RPMI7951 (cell line): ENCODE measurements at regions not wholly inside any gene's neighbourhood (a gene's known extent, or its start where the extent isn't known, plus 50 kb on each side); places are given as distances from the start of the nearest gene placed in this dataset.

Experiments
- DNase-seq: peaks from one replicate; pipeline ENCODE4 v3.0.0-alpha.2; 2012; ENCODE audit warnings: low read depth

DNA sequence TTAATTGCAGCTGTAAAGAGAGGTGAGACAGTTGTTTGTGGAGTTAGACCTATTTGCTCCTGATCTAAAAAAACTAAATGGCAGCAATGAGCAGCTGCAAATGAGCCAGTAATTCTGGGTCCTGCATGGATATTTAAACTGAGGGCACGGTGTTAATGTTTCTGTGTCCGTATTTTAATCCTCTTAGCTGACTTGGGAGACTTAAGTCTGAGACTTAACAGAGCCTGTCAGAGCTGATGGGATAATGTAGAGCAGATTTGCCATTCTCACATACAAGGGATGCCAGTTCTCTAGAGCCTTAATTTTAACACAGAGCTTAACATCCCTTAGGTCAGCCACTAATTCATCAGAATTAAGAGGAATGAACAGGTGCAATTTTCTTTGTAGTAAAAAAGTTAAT lies 178.6 kb upstream of the PDE3A start:
- no peak for DNase-seq

DNA sequence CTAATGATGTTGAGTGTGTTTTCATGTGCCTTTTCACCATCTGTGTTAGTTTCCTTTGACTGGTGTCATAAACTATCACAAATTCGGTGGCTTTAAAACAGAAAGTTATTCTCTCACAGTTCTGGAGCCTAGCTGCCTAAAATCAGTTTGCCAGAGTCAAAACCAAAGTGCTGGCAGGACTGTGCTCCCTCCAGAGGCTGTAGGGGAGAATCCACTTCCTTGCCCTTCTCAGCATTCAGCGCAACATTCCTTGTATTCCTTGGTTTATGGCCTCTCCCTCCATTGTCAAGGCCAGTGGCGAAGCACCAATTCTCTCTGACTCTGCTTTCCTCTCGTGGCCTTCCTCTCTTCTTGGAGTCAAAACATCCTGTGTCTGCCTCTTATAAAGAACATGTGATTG lies 174.2 kb upstream of the PDE3A start:
- peak; percentile 61 for DNase-seq

DNA sequence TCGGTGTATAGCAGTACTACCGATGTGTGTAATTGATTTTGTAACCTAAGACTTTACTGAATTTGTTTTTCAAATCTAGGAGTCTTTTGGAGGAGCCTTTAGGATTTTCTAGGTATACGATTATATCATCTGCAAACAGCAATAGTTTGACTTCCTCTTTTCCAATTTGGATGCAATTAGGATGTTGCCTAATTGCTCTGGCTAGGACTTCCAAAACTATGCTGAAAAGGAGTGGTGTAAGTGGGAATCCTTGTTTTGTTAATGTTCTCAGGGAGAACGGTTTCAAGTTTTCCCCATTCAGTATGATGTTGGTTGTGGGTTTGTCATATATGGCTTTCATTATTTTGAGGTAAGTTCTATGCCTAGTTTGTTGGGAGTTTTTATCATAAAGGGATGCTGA lies 171.6 kb upstream of the PDE3A start:
- DNase-seq: no peak

GRCh38 chr12:20197411-20197810 lies 170.9 kb upstream of the PDE3A start:
- DNase-seq: no peak

DNA sequence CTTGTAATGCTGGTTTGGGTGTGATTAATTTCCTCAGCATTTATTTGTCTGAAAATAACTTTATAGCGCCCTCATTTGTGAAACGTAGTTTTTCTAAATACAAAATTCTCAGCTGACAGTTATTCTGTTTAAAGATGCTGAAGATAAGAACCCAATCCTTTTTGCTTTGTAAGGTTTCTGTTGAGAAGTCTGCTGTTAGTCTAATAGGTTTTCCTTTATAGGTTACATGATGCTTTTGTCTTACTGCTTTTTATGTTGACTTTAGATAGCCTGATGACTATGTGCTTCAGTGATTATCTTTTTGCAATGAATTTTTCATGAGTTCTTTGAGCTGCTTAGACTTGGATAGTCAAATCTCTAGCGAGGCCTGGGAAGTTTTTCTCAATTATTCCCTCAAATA lies 168.6 kb upstream of the PDE3A start:
- DNase-seq: no peak

DNA sequence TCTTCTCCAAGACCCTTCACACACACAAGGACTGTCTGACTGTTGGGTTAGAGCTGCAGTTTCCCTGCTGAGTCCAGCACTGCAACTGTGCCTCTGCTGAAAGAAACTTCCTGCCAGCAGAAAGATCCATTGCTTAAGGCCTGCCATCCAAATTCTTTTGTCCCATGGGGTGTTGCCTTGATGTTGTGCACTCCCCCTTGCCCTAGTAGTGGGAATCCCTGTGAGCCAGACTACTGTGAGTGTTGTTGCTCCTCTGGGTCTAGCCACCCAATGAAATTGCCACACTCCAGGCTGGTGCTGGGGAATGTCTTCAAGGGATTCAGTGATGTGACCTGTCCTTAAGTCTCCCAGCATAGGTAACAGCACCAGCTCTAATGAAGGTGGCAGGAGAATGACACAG lies 166.6 kb upstream of the PDE3A start:
- DNase-seq: no peak

- DNase-seq: no peak
Observed at GRCh38 chr12:20205854-20206253, 162.5 kb upstream of the PDE3A start.

GRCh38 chr12:20206410-20206809 lies 161.9 kb upstream of the PDE3A start:
- no peak for DNase-seq

DNA sequence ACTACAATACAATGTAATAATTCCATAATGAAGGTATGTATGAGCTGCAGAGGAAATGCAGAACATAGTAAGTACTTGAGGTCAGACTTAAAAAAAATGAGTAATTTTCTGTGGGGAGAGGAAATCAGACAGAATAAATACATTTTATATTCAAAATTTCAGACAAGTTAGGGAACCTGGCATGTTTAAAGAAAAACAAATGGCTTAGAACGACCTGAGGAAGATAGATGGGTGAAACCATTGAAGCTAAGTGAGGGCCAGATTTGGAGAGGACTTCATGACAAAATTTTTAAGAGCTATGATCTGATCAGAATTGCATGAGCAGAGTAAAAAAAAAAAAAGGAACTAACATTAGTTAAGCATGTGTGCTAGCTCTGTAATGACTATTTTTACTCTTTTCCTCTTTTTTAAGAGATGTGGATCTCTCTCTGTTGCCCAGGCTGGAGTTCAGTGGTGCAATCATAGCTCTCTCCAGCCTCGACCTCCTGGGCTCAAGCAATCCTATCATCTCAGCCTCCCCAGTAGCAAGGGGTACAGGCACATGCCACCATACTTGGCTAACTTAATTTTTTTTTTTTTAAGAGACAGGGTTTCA lies 157.6 kb upstream of the PDE3A start:
- no peak for DNase-seq

DNA sequence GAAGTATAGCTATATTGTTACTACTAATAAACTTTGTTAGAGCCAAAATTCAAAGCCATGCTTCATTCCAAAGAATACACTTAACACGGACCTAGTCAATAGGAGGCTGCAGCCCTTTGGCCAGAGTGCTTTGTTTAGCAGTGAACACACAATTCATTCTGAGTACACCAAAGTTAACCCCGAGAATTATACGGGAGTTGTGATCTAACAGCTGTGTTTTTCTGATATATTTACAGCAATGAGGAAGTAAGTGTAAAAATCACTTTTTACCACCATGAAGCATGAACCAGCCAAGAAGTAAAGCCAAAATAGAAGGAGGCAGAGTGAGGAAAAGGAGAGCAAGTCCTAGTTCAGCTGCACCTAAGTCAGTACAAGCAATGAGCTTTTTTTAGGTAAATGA lies 156.8 kb upstream of the PDE3A start:
- DNase-seq: no peak

GRCh38 chr12:20211981-20212421 lies 156.3 kb upstream of the PDE3A start:
- DNase-seq: peak; percentile 65

GRCh38 chr12:20212658-20213555 lies 155.4 kb upstream of the PDE3A start:
- peak; percentile 99 for DNase-seq

DNA sequence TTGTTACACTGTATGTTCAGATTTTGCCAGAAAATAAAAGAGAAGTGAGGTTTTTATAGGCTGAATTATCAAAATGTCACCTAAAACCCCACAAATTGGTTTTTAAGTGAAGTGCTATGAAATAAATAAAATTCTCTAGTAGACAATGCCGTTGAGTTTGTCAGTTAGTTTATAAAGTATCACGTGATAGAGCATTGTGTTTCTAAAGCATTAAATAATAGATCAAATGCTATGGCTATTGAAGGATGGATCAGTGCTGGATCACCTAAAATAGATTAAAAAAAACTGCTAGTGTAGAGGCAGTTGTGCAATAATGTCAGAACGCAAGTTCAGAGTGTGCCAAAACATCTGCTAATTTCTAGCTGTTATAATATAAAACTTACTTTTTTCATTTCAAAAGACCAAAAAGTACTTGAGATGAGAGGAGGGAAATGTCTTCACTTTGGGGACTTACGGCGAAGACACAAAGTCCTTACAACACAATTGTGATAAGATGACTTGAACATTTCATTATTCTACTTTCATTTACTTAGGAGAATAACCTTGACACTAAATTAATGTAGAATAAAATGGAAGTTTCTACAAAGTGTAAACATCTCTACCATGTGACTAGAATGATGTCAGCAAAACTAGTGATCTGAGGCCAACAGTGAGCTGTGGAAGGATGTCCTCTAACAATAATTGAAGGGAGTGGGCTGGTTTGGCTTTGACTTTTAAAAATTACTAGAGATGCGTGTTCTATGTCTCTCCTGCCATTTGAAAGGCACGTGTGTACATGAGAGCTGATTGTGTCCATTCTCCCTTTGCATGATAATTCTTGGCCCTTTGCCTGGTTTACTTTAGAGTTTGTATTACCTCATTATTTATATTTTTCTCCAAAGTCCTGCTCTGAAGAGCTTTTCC lies 154.4 kb upstream of the PDE3A start:
- DNase-seq: no peak

DNA sequence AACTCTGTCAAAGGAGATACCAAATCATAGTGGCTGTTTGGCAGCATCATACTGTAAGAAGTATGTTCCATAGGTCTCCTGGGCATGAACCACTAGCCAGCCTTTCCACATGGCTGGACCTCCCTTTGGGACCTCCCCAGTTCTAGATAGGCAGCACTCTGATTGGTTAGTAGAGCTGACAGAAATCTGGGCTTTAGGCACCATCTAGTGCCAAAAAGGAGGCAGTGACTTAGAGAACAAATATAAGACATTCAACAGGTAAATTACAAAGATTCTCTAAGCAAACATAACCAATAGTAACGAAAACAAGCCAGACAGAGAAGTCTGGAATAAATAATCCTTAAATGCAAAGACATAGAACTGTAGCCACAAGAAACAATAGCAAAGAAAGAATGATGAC lies 148.0 kb upstream of the PDE3A start:
- DNase-seq: peak; percentile 69

DNA sequence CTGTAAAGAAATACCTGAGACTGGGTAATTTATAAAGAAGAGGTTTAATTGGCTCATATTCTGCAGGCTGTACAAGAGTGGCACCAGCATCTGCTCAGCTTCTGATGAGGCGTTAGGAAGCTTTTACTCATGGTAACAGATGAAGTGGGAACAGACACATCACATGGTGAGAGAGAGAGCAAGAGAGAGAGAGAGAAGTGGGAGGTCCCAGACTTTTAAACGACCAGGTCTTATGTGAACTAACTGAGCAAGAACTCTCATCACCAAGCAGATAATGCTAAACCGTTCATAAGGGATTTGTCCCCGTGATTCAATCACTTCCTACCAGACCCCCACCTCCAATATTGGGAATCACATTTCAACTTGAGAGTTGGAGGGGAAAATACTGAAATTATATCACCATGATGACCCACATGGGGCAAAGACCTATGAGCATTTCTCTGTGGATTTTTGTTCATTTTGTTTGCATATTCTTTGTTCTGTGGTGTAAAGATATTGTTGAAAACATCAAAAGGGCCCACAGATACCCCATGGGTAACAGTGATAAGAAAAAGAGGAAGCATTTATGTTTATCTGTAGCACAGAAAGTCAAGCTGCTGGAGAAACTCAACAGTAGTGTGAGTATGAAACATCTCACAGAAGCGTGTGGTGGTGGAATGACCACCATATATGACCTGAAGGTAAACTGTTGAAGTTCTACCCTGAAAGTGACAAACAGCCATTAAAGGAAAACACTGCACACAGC lies 135.2 kb upstream of the PDE3A start:
- no peak for DNase-seq

DNA sequence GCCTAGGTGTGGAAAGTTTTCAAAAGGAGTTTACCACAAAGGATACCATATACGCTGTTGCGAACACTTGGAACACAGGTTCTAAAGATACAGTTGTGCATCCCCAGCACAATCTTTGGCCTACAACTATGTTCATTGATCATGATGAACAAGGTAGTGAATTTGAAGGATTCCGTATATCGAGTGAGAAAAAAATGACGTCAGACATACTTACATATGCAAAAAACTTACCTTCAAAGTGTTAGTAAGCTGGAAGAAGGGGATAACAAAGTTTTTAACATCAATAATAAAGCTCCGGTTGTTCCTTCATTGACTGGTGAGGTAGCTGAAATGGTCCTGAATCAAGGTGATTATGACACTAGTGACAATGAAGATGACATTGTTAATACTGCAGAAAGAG lies 133.9 kb upstream of the PDE3A start:
- no peak for DNase-seq

GRCh38 chr12:20237091-20237490 lies 131.2 kb upstream of the PDE3A start:
- no peak for DNase-seq

- no peak for DNase-seq
Observed at GRCh38 chr12:20245491-20245890, 122.8 kb upstream of the PDE3A start.

- DNase-seq: no peak
Observed at GRCh38 chr12:20248646-20249045, 119.7 kb upstream of the PDE3A start.

DNA sequence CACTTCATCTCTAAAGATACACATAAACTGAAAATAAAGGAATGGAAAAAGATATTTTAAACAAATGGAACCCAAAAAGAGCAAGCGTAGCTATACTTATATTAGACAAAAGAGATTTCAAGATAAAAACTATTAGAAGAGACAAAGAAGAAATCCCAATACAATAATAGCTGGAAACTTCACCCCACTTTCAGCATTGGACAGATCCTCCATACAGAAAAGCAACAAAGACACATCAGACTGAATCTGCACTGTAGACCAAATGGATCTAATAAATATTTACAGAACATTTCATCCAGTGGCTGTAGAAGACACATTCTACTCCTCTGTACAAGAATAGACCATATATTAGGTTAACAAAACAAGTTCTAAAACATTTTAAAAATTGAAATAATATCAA lies 117.6 kb upstream of the PDE3A start:
- no peak for DNase-seq

DNA sequence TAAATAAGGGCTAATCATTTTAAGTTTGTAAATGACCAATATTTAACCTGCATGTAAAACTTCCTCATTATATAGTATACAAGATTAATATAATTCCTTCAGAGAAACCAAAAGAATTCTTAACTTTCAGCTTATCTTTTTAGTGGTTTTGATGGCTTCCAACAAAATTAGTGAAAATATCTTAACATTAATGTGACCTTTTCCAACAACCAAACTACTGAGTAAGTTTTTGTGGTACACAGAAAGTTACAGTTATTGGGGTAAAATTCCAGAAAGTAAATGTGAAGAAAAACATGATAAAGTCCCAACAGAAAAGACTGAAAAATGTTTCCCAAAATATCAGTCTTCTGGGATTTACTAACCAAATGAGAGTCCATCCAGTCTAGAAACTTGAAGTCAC lies 111.0 kb upstream of the PDE3A start:
- DNase-seq: no peak

GRCh38 chr12:20259786-20260185 lies 108.6 kb upstream of the PDE3A start:
- no peak for DNase-seq
